NCI-H2171 treated with DMSO at 0.1 percent for 48 hours (cell line): ENCODE measurements at regions not wholly inside any gene's neighbourhood (a gene's known extent, or its start where the extent isn't known, plus 50 kb on each side); places are given as distances from the start of the nearest gene placed in this dataset.

ENCODE experiments used
- DNase-seq: peaks from one replicate; lab custom pipeline; 2025; lab: John Stamatoyannopoulos, UW

DNA sequence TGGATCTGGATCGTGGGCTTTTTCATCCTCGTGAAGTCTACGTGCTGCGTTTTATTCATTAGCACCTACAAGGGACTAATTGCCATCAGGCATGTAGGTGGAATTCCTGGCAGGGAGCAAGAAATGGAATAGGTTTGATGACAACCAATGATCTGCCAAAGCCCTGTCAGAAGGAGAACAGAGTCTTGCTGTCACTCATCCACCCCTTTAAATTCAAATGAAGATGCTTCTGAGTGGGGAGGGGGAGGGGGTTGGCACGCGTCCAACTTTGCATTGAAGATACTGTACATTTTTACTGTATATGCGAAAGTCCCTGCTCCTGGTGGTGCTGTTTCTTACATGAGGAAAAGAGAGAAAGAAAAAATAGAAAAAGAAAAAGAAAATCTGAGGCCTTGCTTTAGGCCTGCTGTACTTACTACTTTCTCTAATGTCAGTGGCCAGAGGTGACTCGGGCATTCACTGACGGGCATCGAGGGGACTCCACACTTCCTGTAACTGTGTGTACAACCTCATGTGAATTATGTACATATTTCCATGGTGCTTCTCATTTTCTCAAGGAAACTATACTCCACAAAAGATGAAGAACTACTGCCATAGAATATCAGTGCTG lies 569.1 kb downstream of the INHBA start:
- no peak for DNase-seq

DNA sequence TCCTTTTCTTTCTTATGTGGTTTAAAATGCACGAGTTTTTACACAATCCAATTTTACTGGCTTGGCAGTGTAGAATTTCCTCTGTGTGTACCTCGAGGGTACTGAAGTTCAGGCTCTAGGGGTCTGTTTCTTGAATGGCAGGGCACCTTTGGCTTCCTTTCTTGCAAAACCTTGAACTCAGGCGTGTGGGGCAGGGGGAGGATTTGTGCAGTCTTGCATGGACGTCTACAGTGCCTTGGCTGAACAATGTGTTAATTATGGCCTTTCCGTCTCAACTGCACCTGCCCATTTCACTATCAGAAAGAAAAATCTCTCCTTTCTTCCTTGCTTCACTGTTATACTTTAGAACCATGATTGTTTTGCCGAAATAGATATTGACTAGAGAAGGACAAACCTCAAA lies 570.9 kb downstream of the INHBA start:
- DNase-seq = no peak

DNA sequence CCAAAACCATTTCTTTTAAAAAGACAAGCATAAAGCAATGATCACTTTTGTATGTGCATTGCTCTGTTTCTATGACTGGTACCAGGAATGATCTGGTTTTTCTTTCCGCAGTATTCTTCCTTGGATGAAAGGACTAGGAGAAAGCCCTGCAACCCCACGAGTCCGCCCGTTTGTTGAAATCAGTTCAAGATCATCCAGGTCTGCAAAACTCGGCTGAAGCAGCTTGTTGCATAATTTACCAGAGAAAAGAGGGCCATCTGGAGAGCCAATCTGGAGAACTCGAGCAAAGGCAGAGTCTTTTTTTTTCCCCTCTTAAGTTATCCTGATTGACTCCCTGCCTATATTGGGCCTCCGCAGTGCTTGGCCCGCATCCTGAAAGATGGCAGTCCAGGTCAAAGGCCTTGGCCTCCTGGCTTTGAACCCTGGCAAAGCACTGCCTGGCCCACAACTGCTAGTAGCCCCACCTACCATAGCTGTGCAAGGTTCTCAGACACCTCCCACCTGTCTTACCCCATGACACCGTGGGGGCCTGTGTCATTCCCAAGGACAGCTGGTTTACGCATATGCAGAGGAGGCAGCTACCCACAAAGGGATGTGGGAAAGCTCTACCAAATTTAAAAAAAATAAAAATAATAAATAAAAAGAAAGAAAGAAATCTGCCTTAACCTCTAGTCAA lies 572.2 kb downstream of the INHBA start:
- DNase-seq = peak; percentile 92

DNA sequence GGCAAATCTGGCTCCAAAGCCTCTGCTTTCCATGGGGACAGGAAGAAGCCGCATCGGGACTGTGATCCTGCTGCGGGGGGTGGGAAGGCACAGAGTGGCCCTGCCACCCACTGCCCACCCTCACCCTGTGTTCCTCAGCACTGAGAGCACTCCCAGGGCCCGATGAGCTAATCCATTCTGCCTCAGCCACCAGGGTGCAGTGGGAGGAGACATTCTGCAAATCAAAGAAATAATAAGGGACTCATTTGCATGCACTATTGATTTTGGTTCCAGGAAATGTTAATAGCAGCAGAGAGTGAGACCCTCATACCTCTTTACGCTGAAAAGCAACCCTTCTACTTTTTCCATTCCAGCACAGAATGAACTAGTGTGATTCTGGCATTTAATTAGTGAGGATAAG lies 572.8 kb downstream of the INHBA start:
- DNase-seq = peak; percentile 74

DNA sequence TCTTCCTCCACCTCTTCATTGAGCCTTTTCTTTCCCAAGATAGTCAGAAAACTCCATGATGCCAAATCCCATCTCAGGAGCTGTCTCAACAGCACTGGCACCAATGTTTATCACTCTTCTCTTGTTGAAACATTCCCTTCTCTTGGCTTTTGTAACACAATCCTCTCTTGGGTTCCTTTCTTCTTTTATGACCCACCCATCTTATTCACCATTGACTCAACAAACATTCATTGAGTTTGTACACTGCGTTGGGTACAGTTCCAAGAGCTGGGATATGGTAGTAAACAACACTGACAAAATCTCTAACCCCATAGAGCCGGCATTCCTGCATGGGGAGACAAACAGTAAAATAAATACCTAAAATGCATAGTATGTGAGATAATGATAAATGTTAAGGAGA lies 577.5 kb downstream of the INHBA start:
- DNase-seq = no peak

DNA sequence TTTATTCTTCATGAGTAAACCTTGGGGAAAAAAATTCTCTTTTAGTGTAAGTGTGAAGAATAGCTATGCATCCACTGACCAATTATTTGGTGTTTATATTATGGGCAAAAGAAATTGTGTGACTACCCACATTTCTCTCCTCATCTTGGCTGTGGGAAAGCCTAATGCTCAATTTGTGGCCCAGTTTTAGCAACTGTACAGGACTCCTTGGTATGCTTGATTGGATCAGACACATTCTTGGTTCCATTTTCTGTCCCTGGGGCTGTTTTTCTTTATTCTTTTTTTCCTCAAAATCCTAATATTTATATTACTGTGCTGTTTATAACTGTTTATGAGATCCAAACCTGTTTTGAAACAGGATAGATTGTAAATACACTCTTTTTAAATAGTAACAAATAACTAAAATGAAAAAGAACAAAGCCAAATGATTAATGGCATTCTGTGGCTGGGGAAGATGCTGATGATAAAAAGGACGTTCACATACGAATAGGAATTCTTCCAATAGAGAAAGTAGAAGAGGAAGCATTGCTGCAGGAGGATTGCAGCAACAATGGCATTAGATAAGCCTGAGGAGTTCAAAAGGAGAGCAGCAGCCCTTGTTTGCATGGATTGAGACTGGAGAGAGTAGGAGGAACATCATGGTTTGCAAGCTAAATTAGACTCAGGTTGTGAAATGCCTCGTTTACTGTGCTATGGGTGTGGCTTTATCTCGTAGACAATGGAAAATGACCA lies 580.5 kb downstream of the INHBA start:
- DNase-seq = no peak

DNA sequence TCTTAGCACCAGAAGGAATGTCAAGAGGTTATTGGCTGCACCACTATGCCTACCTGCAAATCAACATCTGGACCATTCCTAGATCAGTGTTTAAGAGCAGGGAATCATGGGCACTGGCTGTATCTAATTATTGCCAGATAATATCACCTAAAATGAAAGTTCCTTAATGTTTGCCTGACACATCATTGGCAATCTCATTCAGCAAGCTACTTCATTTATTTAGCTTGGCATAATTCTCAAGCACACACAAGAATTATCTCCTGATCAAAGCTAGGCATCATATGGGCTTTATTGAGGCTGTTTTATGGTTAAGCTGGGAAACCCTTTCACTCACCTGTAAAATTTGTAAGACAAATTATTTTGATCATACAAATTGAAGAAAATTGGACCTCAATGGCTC lies 581.7 kb downstream of the INHBA start:
- DNase-seq = peak; percentile 8

DNA sequence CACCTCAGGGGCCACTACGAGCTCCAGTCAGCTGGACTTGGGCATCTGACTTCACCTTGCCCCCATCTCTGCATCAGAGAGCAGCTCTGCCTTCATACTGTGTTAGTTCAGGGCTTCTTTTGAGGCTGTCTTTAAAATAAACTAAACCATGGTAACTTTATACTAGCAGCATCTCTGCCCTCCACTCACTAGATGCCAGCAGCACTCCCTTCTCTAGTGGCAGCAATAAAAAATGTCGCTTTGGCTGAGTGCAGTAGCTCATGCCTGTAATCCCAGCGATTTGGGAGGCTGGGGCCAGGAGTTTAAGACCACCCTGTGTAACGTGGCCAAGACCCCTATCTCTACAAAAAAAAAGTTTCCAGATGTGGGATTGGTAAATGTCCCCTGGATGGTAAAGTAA lies 584.4 kb downstream of the INHBA start:
- no peak for DNase-seq

DNA sequence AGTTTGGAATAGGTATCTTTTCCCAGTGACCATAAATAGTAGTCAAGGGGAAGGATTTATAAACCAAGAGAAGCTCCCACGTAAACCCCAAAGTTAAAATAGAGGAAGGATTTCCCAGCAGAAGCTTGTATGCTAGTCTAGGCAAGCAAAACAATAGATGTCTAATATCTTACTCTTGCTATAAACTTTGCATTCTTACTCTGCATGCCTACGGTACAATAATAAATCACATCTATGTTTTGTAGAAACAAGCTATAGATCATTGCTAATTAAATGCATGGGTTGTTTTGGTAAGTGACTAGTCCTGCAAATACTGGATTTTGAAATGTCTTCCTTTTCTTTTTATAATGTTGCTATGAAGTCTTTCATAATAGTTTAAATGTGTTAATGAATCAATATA lies 585.5 kb downstream of the INHBA start:
- no peak for DNase-seq

DNA sequence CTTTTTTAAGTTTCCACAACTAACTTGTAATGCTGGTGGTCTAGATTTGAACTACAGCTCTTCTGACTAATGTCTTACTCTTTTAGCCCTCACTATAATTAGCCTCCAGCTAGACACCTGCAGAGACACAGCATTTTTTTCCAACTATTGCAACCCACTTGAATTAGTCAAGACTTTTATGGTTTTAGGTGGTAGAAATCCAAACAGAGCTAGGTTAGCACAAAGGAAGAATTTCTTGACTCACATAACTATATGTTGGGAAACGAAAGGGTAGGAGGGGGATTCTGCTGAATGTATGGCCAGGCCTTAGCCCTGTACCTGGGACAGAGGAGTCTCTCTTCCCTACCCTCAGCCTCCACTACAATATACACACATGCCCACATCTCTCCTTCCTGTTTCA lies 586.1 kb downstream of the INHBA start:
- DNase-seq = no peak

DNA sequence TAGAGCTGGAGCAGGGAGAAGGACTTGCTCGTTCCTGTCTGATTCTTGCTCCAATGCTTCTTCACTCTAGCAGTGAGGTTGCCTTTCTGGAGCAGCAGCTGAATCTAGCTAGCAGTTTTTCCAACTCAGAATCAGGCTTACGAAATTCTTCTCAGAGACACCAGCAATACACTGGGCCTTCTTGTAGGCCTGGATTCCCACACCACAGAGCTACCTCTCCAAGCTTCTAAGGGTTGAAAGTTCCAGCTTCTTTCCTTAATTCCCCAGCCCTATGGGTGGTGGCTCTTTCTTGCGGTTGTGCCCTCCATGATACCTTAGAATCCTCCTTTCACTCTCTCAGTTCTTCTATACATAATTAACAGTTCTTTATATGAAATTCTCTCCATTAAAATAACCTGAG lies 586.6 kb downstream of the INHBA start:
- no peak for DNase-seq

DNA sequence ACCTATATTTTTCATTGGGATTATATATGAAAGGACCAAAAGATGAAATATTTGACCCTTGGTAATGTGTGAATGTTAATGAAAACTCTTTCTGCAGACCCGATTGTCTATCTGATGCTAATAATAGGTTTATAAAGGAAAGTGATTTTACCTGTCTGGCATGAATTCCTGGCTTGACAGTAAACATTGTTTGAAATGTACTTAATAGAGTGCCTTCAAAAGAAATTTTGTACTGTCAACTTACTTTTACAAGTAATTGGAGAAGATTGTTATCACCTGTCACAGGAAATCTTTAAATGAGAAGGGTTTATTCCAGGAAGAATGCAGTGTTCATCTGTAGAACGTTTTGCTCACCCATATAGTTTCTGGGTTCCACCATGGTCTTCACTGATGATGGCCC lies 588.2 kb downstream of the INHBA start:
- no peak for DNase-seq

DNA sequence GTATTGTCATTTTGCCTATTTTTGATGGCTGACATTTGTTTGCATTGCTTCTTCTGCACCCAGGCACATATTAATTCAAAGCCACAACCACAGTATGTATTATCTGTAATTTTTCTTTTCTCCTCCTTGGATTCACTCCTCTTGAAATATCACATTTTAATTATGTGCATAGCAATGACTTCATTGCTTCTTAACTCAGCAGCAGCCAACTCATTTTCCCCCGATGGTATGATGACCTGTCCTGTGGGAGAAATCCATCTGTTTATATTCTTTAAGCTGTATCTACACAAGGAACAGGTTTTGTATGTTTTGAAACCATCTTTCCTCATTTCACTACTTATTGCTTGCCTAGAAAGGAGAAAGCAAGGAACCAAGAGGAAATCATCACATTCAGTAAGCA lies 588.8 kb downstream of the INHBA start:
- DNase-seq = no peak

DNA sequence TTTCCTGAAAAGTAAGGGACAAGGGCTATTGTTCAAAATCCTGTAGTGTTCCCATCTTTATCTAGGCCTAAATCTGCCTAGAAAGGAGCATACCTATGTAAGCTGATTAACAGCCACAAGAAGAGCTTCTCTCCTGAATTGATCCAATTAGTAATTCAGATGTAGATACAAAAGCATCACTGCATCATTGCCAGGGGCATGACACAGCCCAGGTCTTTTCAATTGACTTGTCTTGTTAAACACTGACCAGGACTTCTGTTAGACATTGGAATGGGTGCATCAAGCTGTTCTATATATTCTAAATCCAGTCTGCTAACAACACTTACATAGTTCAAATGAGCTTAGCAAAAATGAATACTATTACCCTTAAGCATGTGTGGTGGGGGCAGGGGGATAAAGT lies 589.2 kb downstream of the INHBA start:
- DNase-seq = no peak

DNA sequence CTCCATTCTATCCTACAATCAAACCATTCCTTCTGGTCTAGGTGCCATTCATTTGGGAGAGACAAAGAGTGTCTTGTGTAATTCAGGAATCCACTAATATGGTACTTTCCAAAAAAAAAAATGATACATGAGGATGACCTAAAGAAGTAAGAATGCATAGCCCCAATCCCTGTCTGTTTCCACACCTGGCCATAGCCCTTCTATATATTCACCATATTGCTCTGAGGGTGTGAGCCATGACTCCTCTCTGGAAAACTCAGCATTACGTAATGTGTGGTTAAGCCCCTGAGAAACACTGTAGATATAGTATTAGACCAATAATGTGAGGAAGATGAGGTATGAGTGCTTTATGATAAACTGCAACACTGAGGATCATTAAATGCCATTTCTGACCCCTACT lies 592.7 kb downstream of the INHBA start:
- no peak for DNase-seq

DNA sequence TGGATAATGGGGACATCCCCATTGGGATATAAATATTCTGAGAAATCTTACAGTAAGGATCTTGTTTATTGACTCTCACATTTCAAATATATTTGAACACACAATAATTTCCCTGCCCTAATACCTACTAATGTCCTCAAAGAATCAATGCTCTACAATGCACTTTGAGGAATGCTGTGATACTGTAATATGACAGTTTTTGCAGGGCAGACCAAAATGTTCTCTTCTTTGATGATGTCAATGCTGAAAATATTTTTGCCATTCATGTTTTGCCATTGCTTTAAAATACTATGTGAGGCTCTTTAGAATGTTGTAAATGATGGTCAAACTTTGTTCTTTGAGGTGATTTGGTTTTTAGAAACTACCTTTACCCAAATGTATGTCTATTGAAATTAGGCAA lies 594.1 kb downstream of the INHBA start:
- DNase-seq = no peak

DNA sequence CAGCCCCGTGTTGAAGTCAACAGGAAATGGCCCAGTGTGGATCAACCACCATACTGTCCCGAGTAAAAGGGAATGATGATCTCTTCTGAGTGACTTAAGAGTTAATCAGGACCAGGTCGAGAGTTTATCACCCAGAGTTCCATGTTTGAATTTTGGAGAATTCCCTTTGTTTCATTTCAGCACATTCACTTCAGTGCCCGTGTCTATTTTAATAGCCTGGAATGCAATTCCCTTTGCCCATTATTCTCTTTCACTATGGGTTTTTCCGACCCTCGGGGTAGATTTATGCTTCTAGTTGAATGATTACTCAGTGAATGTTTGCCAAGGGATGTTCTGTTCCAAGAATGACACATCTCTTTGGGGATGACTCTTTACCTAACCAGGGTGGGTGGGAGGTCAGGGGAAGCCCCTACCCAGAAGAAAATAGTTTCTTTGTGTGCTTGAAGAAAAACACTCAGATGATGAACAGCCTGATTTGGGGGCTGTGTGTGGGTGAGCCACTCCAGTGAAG lies 594.9 kb downstream of the INHBA start:
- DNase-seq = no peak

DNA sequence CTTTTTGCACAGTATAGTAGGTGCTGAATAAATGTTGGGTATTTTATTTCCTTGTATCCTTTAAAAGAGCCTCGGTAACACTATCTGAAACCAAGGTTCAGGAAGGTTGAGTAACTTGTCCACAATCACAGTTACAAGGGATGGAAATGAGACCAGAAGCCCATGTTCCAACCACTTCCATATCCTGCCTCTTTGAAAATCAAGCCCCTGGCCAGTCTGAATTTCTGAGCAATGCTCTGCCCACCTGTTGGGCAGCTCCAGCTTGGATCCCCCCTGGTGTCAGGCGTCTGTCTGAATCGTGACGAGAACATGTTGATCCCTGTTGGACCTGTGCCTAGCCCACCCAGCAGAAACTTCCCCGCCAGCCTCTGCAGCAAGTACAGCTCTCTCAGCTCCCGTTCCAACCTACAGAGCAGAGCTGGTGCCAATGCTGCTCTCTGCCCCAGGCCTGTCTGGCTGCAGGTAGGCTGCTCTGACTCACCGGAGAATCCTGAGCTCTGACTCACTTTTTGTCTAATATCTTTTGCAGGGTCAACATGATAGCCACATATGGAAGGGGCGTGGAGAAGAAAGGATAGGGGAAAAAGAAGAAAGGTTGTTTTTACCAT lies 595.5 kb downstream of the INHBA start:
- DNase-seq = no peak

DNA sequence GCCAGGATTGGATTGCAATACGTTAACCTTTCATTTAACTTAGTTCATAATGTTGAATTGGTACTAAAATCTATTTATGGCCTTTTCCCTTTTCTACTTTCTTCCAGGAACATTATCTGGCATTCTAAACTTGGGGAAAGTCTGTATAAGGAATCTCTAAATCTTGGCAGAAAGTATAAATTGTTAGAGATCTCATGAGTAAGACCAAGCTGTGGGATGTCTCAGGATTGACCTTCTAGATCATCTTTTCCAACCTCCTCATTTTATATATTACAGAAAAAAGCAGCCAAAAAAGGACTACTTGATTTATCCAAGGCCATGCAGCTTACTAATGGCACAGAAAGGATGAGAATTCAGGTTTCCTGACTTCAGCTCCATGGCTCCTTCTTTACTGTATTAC lies 598.3 kb downstream of the INHBA start:
- no peak for DNase-seq

DNA sequence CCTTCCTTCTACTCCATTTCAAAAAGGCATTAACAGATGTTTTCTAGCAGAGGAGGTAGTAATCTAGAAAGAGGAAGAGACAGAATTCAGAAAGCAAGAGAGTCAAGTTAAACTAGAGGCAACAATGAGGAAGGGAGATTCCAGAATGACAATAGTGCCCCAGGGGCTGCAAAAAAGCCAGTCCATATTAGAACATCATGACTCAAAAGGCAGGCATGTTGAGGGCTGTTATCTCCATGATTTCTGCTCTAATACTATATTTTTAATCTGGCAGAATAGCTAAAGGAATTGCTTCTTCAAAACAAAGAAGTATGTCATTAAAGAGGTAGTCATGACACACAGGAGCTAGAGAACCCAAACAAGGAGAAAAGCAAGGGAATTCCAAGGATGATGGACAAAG lies 599.6 kb downstream of the INHBA start:
- no peak for DNase-seq

DNA sequence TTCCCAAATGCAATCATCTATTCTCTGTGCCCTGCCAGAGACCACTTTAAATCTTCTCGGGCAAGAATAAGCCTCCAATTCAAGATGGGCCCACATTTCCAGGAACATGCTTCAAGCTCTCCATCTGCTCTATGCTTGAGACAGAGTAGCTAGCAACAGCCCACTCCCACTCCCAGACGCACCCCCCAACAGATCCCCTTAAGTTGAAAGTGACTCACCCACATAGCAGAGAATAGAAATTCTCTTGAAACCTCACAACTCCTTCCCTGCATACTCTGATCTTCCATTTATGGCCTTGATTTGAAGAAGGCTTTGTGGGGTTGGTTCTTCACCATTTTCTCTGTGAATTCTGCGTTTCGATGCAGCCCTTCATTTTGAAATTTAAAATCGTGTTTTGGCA lies 604.0 kb downstream of the INHBA start:
- no peak for DNase-seq

DNA sequence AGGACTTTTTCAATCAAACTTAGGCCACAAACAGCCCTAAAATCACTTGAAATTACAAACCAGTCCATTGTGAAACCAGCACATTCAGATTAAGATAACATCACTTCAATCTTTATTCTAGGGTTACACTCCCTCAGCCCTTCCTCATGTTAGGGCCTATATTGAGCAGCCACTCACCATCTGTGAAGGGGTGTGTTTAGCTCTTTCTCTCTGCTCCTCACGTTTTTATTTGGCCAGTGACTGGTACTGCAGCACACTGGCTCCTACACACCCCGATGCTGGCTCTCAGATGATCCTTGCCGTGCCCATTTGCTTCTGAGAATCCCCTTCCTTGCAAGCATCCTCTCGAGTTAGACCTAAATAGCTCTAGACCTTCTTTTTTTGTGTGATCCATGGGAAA lies 604.5 kb downstream of the INHBA start:
- peak; percentile 54 for DNase-seq

DNA sequence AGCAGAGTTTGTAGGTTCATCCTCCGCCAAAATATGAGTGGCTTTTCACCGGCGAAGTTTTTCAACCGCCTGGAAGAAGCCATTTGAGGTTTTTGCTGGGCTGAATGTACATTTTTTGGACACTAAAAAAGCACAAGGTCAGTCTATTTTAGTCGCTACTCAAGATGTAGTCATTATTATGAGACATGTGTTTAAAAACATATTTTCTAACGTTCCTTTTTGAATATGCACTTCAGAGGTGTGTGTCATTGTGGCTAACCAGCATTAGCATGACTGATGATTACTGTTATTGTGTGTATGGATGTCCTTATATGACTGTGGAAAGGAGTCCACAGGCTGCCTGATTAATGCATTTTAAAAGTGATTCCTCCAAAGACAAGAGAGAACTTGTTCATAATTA lies 605.4 kb downstream of the INHBA start:
- no peak for DNase-seq
